Large intestine (tissue), 3 donors: ENCODE measurements at regions not wholly inside any gene's neighbourhood (a gene's known extent, or its start where the extent isn't known, plus 50 kb on each side); places are given as distances from the start of the nearest gene placed in this dataset.
A peak's percentile ranks its signal among the peaks of the same experiment; 100 is the strongest.

ENCODE experiments used
- DNase-seq, 2 donors: peaks; one replicate each; pipeline versions ENCODE4 v3.0.0 to v3.0.0-alpha.2; 2013
- H3K27ac ChIP-seq: one replicate; pipeline ENCODE4 v1.5.1; 2013; ENCODE audit warnings: low read length
- H3K27me3 ChIP-seq: 2 replicates; pipeline ENCODE4 v1.6.1; 2013; ENCODE audit warnings: low read length; ENCODE audit not compliant: control insufficient read depth, insufficient read depth
- H3K36me3 ChIP-seq: 2 replicates; pipeline ENCODE4 v1.6.1; 2013; ENCODE audit warnings: low read length; ENCODE audit not compliant: control insufficient read depth, insufficient read depth
- H3K4me1 ChIP-seq: one replicate; pipeline ENCODE4 v1.6.1; 2013; ENCODE audit warnings: low read length; ENCODE audit not compliant: control insufficient read depth, insufficient read depth
- H3K4me3 ChIP-seq: one replicate; pipeline ENCODE4 v1.5.1; 2013; ENCODE audit warnings: low read length
- H3K9me3 ChIP-seq: one replicate; pipeline ENCODE4 v1.6.1; 2013; ENCODE audit warnings: mild to moderate bottlenecking, low read depth, low read length, moderate library complexity; ENCODE audit not compliant: control insufficient read depth
- WGBS: methylation state at CpG from one replicate; pipeline ENCODE4 v1.1.5; 2013; ENCODE audit warnings: low lambda C conversion rate; ENCODE audit not compliant: insufficient coverage; 5-methylcytosine and 5-hydroxymethylcytosine counted together

DNA sequence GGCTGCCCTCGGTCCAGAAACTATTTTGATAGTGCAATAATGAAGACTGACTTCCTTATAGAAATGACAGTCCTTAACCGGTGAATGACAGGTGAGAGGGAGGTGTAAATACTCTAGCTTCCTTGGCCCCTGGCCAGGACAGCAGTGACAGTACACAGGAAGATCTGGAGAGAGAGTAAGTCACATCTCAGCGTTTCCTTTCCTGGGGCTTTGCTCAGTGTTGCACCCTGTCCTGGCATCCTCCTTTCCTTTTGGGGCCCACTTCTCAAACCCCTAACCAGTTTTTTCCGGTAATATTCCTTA is 336.9 kb downstream of the CD83 start:
- H3K27ac ChIP-seq = no peak overlapping the region
- peak in 1 of 2 donors; percentile 52 for DNase-seq
- WGBS = no CpG with 5 or more reads among the region's 4 CpGs
- H3K27me3 ChIP-seq = no peaks in the 10 kb centered on the region
- peaks cover under 1% of the 10 kb centered on the region for H3K4me1 ChIP-seq
- no peaks in the 10 kb centered on the region for H3K36me3 ChIP-seq
- no peaks in the 10 kb centered on the region for H3K9me3 ChIP-seq
- H3K4me3 ChIP-seq = no peak overlapping the region

DNA sequence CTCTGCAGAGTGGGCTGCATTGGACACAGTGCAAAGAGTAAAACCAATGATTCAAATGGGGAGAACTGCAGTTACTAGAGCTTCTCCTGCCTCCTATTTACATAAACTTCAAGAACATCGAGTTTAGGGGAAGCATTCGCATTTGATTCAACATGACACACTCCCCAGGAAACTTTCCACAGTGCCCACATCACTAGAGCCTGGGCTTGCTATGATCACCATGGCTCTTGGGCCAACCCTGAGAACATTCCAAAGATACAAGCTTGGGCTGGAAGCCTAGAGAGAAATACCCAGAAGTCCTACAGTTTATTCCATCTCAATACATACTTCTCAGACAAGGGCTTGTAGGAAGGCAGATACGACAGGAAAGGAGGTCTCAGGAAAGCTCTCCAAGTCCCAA is 337.9 kb downstream of the CD83 start:
- Histone ChIP-seq H3K36me3 (no peaks in the 10 kb centered on the region), H3K4me3 (no peak overlapping the region), H3K27me3 (no peaks in the 10 kb centered on the region), H3K9me3 (no peaks in the 10 kb centered on the region), H3K27ac (no peak overlapping the region), H3K4me1 (no peaks in the 10 kb centered on the region)
- no peak for DNase-seq
- no CpG with 5 or more reads among the region's 3 CpGs for WGBS

DNA sequence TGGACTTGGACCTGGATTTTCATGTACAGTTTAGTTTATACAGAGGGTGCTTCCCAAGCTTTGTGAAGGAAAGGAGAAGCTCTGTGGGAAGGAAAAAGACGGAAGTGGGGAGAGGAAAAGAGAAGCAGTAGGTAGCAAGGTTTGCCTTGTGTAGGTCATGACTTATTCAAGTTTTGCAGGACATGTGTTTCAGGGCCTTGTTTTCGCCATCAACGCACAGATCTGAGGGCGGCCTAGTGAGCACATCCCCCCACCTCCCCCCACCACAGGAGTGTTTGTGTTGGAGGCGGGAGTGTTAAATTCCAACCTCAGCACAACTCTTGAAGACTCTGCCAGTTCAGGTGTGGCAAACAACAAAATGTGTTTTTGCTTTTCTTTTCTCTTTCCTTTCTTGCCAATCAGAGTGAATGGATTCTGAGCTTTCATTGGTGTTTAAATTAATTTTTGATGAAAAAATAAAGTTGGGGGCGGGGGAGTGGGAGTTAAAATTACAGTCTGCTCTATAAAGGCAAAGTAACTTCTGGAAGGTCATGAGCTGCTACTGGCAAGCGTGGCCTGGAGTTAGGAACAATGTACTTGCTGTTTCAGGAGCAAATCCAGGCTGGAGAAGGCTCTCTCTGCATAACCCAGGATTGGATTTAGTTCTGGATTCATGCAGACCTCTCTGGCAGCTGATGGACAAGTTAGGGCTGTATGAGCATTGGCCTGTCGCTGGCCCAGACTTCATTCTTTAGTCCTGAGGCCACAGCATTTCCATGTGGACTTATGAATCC is 338.5 kb downstream of the CD83 start:
- Histone ChIP-seq H3K4me3 (no peak overlapping the region), H3K36me3 (no peaks in the 10 kb centered on the region), H3K9me3 (no peaks in the 10 kb centered on the region), H3K27ac (no peak overlapping the region), H3K4me1 (no peaks in the 10 kb centered on the region), H3K27me3 (no peaks in the 10 kb centered on the region)
- no peak for DNase-seq
- no CpG with 5 or more reads among the region's 8 CpGs for WGBS

DNA sequence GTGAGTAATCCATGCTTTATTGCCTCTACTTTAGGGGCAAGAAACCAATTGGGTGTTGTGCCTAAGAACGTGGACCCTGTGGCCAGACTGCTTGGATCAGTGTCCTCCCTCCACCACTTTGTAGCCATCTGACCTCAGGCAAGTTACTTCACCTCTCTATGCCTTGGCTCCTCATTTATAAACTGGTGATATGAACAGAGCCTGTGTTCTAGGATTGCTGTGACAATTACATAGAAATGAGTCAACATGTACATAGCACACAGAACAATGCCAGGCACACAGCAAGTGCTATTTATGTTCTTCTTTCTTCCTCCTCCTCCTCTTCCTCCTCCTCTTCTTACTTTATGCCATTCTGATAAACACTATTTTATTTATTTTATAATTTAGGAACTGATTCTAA is 339.4 kb downstream of the CD83 start:
- Histone ChIP-seq H3K27me3 (no peaks in the 10 kb centered on the region), H3K4me1 (no peaks in the 10 kb centered on the region), H3K36me3 (no peaks in the 10 kb centered on the region), H3K27ac (no peak overlapping the region), H3K9me3 (no peaks in the 10 kb centered on the region), H3K4me3 (no peak overlapping the region)
- no CpG with 5 or more reads among the region's 1 CpG for WGBS
- DNase-seq = no peak

DNA sequence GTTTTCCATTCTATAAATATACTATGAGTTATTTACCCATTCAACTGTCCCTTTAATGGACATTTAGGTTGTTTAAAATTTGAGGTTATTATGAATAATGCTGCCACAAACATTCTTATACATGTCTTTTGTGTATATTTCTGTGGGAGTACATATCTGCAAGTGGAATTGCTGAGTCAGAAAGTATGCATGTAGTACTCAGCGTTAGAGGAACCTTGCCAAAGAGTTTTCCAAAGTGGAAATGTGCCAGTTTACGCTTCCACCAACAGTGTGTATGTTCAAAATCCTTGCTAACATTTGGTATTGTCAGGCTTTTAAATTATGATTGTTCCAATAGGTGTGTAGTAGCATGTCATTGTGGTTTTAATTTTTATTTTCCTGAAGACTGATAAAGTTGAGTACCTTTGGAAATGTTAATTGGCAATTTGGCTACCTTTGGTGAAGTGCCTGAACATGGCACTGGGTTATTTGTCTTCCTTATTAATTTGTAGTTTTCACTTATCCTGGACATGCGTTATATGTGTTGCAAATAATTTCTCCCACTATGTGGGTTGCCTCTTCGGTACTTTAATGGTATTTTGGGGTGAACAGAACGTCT is 341.2 kb downstream of the CD83 start:
- H3K27ac ChIP-seq = no peak overlapping the region
- 100% methylated on average over 1 of the region's 5 CpGs for WGBS
- no peak overlapping the region for H3K4me3 ChIP-seq
- no peaks in the 10 kb centered on the region for H3K4me1 ChIP-seq
- H3K27me3 ChIP-seq = no peaks in the 10 kb centered on the region
- H3K9me3 ChIP-seq = no peaks in the 10 kb centered on the region
- no peak for DNase-seq
- H3K36me3 ChIP-seq = no peaks in the 10 kb centered on the region

DNA sequence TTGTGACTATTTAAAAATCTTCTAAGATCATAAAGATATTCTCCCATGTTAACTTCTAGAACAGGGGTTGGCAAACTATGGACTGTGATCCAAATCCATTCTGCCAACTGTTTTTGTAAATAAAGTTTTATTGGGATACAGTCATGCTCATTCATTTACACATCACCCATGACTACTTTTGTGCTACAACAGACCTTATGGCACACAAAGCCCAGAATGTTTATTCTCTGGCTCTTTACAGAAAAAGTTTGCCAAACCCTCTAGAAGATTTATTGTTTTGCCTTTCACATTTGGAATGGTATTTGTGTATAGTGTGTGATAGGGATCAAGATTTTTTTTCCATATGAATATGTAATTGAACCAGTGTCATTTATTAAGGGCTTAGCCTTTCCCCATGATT is 341.7 kb downstream of the CD83 start:
- H3K9me3 ChIP-seq = no peaks in the 10 kb centered on the region
- H3K36me3 ChIP-seq = no peaks in the 10 kb centered on the region
- H3K27ac ChIP-seq = no peak overlapping the region
- no peaks in the 10 kb centered on the region for H3K4me1 ChIP-seq
- H3K27me3 ChIP-seq = no peaks in the 10 kb centered on the region
- DNase-seq = no peak
- no peak overlapping the region for H3K4me3 ChIP-seq

DNA sequence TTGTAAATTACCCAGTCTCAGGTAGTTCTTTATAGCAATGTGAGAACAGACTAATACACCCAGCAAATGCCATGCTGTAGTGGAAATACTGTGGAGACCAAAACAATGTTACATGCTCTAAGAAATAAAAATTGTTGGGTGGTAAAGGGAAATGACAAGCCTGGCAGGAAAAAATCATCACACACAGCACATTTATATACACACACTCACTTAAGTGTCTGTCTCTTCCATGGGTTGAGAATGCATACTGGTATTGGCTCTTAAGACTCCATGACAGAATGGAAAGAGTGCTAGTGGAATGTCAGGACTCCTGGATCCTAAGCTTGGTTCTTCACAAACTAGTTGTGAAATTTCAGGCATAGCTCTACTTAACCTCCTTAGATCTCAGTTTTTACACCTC is 343.0 kb downstream of the CD83 start:
- Histone ChIP-seq H3K4me3 (no peak overlapping the region), H3K9me3 (no peaks in the 10 kb centered on the region), H3K4me1 (no peaks in the 10 kb centered on the region), H3K36me3 (no peaks in the 10 kb centered on the region), H3K27ac (no peak overlapping the region), H3K27me3 (no peaks in the 10 kb centered on the region)
- DNase-seq = no peak

DNA sequence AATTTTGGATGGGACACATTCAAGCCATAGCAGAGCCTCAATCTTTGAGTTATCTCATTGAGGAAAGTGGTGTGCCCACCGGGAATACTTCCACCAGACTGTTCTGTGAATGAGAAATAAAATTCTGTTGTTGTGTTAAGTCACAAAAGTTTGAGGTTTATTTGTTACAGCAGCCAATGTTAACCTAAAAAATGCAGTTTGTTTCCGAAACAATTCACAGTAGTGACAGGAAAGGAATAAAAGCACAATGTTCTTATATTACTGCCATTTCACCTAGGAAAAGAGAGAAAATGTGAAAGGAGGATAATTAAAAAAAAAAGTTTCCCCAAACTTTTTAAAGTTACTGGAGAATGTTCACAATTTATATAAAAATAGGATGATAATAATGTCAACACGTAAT is 344.6 kb downstream of the CD83 start:
- Histone ChIP-seq H3K4me3 (no peak overlapping the region), H3K27me3 (no peaks in the 10 kb centered on the region), H3K4me1 (no peaks in the 10 kb centered on the region), H3K36me3 (no peaks in the 10 kb centered on the region), H3K27ac (no peak overlapping the region), H3K9me3 (no peaks in the 10 kb centered on the region)
- 92% methylated on average over 2 of the region's 3 CpGs for WGBS
- DNase-seq = no peak

DNA sequence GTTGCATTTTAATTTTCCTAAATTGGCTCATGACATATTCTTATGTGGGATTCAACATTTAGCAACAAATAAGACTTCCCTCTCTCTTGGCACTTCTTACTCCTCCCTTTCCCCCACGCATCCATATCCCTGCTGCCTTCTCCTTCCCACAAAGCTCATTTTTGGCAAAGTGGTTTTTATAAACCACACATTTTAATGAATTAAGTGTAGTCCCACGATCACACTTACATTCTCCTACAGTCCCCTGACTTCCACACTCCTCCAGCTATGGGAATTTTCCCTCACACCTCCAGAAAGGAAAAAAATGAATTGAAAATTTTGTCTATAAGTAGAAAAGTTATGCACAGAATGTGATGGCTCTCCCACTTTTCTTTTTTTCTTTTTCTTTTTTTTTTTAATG is 345.0 kb downstream of the CD83 start:
- DNase-seq = no peak
- WGBS = 90% methylated on average over 2 of the region's 2 CpGs

DNA sequence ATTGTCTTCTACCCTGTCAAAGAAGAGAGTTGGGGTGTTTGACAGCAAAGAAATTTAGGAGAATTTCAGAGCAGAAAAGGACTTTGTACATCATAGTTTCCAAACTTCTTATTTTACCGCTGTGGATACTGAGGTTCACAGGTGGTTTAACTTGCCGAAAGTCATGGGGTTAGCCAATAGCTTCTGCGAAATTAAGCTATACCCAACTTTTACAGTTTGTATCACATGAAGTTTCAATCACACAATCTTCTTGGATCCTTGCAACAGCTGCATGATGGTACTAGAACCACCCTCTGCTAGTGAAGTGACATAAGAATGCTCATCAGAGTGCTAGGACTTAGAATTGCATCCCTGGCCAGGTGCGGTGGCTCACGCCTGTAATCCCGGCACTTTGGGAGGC is 345.5 kb downstream of the CD83 start:
- no CpG with 5 or more reads among the region's 6 CpGs for WGBS
- no peak overlapping the region for H3K4me3 ChIP-seq
- H3K9me3 ChIP-seq = no peaks in the 10 kb centered on the region
- no peak overlapping the region for H3K27ac ChIP-seq
- no peak for DNase-seq
- no peaks in the 10 kb centered on the region for H3K27me3 ChIP-seq
- H3K4me1 ChIP-seq = no peaks in the 10 kb centered on the region
- H3K36me3 ChIP-seq = no peaks in the 10 kb centered on the region

More for the DNA sequence above, 345.0 kb downstream of the CD83 start:
- Histone ChIP-seq H3K4me1 (no peaks in the 10 kb centered on the region), H3K4me3 (no peak overlapping the region), H3K27me3 (no peaks in the 10 kb centered on the region), H3K36me3 (no peaks in the 10 kb centered on the region), H3K27ac (no peak overlapping the region), H3K9me3 (no peaks in the 10 kb centered on the region)

DNA sequence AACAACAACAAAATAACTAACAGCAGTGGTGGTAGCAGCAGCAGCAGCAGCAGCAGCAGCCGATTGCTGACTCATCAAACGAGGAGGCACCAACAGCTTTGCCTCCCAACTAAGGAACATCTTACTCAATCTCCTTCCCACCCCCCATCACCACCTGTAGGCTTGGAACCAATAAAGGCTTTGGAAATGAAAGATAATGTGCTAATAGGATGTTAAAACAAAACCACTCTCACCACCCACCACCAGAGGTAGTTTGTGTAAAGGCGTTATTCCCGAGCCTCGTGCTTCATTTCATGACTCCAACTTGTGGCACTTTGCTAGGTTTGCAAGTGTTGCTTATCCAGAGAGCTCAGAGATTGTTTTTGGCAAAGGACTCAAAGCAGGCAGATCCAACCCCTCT is 346.5 kb downstream of the CD83 start:
- H3K36me3 ChIP-seq = no peaks in the 10 kb centered on the region
- no peaks in the 10 kb centered on the region for H3K4me1 ChIP-seq
- DNase-seq = no peak
- peaks cover 2% of the 10 kb centered on the region for H3K9me3 ChIP-seq
- H3K27me3 ChIP-seq = no peaks in the 10 kb centered on the region
- no CpG with 5 or more reads among the region's 5 CpGs for WGBS
- no peak overlapping the region for H3K4me3 ChIP-seq
- H3K27ac ChIP-seq = no peak overlapping the region
